ENCODE measurements at regions not wholly inside any gene's neighbourhood (a gene's known extent, or its start where the extent isn't known, plus 50 kb on each side); places are given as distances from the start of the nearest gene placed in this dataset.

DNA sequence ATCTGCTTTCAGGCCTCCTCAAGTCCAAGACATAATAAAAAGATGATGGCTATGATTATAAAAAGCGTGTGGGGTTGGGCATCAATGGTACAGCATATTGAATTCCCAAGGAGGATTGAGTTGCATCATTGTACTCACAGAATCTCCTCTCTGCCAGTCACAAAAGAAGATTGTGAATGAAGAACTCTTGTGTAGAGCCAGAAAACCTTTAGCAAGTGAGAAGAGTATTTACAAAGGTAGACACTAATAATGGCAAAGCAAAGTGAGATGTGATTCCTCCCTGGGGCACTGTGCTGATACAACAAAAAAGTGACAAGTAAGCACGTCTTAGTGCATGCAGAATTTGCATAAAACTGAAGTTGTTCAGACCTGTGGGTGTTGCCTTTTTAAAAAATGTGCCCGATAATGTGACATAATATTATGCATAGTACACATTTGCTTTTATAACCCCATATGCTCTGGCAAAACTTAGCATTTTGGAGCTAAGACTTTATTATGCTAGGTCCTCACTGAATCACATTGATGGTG is 291.2 kb upstream of the TBC1D5 start:
- H3K27me3 ChIP-seq (ENCODE audit: insufficient read depth, low read length) = no peaks in the 10 kb centered on the region
- H3K18ac ChIP-seq (ENCODE audit: low read length) = no peak overlapping the region
- no peak overlapping the region for H2BK5ac ChIP-seq (ENCODE audit: low read depth, low read length, poor library complexity)

GRCh38 chr3:18030371-18030870 is 288.0 kb upstream of the TBC1D5 start:
- Histone ChIP-seq H4K91ac (ENCODE audit: low read depth, low read length) (no peak overlapping the region), H3K4me3 (ENCODE audit: low read depth, low read length) (no peak overlapping the region), H3K36me3 (ENCODE audit: control insufficient read depth in 1 of 2, insufficient read depth in 2 of 2, low read length in 2 of 2) (no peaks in the 10 kb centered on the region), H3K9me3 (ENCODE audit: insufficient read depth, low read depth, low read length) (no peaks in the 10 kb centered on the region), H3K27ac (ENCODE audit: low read depth, low read length) (no peak overlapping the region), H2BK5ac (ENCODE audit: low read depth, low read length, poor library complexity) (no peak overlapping the region), H4K12ac (ENCODE audit: low read depth, low read length) (no peak overlapping the region), H3K79me2 (ENCODE audit: control insufficient read depth, insufficient read depth, low read length, poor library complexity) (no peaks in the 10 kb centered on the region), H2AK5ac (ENCODE audit: low read length) (no peak overlapping the region), H2BK12ac (ENCODE audit: low read length) (no peak overlapping the region), H2AFZ (ENCODE audit: insufficient read depth, low read length, poor library complexity) (no peak overlapping the region), H3K4ac (ENCODE audit: low read depth, low read length) (no peak overlapping the region), H3K4me1 (ENCODE audit: control insufficient read depth in 1 of 2, insufficient read depth in 2 of 2, low read length in 2 of 2) (no peaks in the 10 kb centered on the region), H3K18ac (ENCODE audit: low read length) (no peak overlapping the region), H3K23ac (ENCODE audit: low read length) (no peak overlapping the region), H3K79me1 (ENCODE audit: low read length) (no peaks in the 10 kb centered on the region), H2BK120ac (ENCODE audit: insufficient read depth, low read length, poor library complexity) (no peak overlapping the region), H3K4me2 (ENCODE audit: low read length) (no peak overlapping the region), H4K8ac (ENCODE audit: low read depth, low read length) (no peak overlapping the region), H3K27me3 (ENCODE audit: insufficient read depth, low read length) (no peaks in the 10 kb centered on the region), H3K14ac (ENCODE audit: low read length) (no peak overlapping the region), H3K9ac (ENCODE audit: low read length) (no peak overlapping the region)
- WGBS (ENCODE audit: extremely low coverage, insufficient coverage, insufficient read length) = no CpG with 5 or more reads among the region's 8 CpGs
- peak in 1 of 2 donors; percentile 65 for DNase-seq

More for the DNA sequence above, 291.2 kb upstream of the TBC1D5 start:
- no peaks in the 10 kb centered on the region for H3K79me1 ChIP-seq (ENCODE audit: low read length)
- H2AFZ ChIP-seq (ENCODE audit: insufficient read depth, low read length, poor library complexity) = no peak overlapping the region
- no peak overlapping the region for H3K23ac ChIP-seq (ENCODE audit: low read length)
- H3K36me3 ChIP-seq (ENCODE audit: control insufficient read depth in 1 of 2, insufficient read depth in 2 of 2, low read length in 2 of 2) = no peaks in the 10 kb centered on the region
- H2BK12ac ChIP-seq (ENCODE audit: low read length) = no peak overlapping the region
- no peak overlapping the region for H2BK120ac ChIP-seq (ENCODE audit: insufficient read depth, low read length, poor library complexity)
- no peak overlapping the region for H4K91ac ChIP-seq (ENCODE audit: low read depth, low read length)
- no CpG with 5 or more reads among the region's 3 CpGs for WGBS (ENCODE audit: extremely low coverage, insufficient coverage, insufficient read length)
- H4K8ac ChIP-seq (ENCODE audit: low read depth, low read length) = no peak overlapping the region
- no peak overlapping the region for H3K4me2 ChIP-seq (ENCODE audit: low read length)
- H3K4me1 ChIP-seq (ENCODE audit: control insufficient read depth in 1 of 2, insufficient read depth in 2 of 2, low read length in 2 of 2) = no peaks in the 10 kb centered on the region
- H3K9me3 ChIP-seq (ENCODE audit: insufficient read depth, low read depth, low read length) = no peaks in the 10 kb centered on the region
- H3K4ac ChIP-seq (ENCODE audit: low read depth, low read length) = no peak overlapping the region
- H3K79me2 ChIP-seq (ENCODE audit: control insufficient read depth, insufficient read depth, low read length, poor library complexity) = no peaks in the 10 kb centered on the region
- H2AK5ac ChIP-seq (ENCODE audit: low read length) = no peak overlapping the region
- DNase-seq = no peak
- no peak overlapping the region for H3K4me3 ChIP-seq (ENCODE audit: low read depth, low read length)
- no peak overlapping the region for H3K14ac ChIP-seq (ENCODE audit: low read length)
- H3K9ac ChIP-seq (ENCODE audit: low read length) = no peak overlapping the region
- no peak overlapping the region for H3K27ac ChIP-seq (ENCODE audit: low read depth, low read length)
- no peak overlapping the region for H4K12ac ChIP-seq (ENCODE audit: low read depth, low read length)

DNA sequence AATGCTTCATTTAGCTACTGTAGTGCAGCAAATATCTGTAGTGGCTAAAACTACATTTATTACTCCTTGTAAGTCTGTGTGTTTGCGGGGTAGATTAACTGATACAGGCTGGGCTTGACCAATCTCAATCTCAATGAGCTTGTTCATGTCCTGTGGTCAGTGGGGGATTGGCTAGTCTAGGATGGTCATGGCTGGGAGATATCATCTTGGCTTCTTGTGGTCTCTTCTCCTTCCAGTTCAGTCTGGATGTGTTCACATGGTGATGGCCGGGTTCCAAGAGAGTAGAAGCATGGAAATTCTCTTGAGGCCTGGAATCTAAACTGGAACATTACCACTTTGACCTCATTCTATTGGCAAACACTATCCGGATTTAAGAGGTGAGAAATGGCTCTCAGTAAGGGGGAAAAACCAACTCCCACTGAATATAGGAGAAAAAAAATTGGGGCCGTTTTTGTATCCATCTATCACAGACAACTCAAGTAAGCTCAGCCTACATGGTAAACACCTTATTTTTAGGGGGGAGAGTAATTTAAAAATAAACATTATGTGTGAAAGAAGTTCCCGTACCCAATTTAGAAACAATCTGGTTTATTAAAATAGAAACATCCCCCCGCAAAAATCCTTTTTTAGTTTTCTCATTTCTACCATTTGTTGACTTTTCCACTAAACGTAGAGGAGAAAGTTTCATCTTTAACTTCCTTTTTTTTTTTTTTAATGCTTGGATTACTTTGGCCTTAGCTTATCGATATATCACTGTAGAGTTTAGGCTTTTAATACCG is 284.9 kb upstream of the TBC1D5 start:
- Histone ChIP-seq H3K4me2 (ENCODE audit: low read length) (no peak overlapping the region), H2AK5ac (ENCODE audit: low read length) (no peak overlapping the region), H3K36me3 (ENCODE audit: control insufficient read depth in 1 of 2, insufficient read depth in 2 of 2, low read length in 2 of 2) (no peaks in the 10 kb centered on the region), H3K27ac (ENCODE audit: low read depth, low read length) (no peak overlapping the region), H3K23ac (ENCODE audit: low read length) (no peak overlapping the region), H3K9me3 (ENCODE audit: insufficient read depth, low read depth, low read length) (no peaks in the 10 kb centered on the region), H3K4ac (ENCODE audit: low read depth, low read length) (no peak overlapping the region), H2BK12ac (ENCODE audit: low read length) (no peak overlapping the region), H3K79me2 (ENCODE audit: control insufficient read depth, insufficient read depth, low read length, poor library complexity) (no peaks in the 10 kb centered on the region), H2BK5ac (ENCODE audit: low read depth, low read length, poor library complexity) (no peak overlapping the region), H2BK120ac (ENCODE audit: insufficient read depth, low read length, poor library complexity) (no peak overlapping the region), H4K91ac (ENCODE audit: low read depth, low read length) (no peak overlapping the region), H3K27me3 (ENCODE audit: insufficient read depth, low read length) (no peaks in the 10 kb centered on the region), H2AFZ (ENCODE audit: insufficient read depth, low read length, poor library complexity) (no peak overlapping the region), H4K12ac (ENCODE audit: low read depth, low read length) (no peak overlapping the region), H3K79me1 (ENCODE audit: low read length) (no peaks in the 10 kb centered on the region), H3K14ac (ENCODE audit: low read length) (no peak overlapping the region), H3K4me1 (ENCODE audit: control insufficient read depth in 1 of 2, insufficient read depth in 2 of 2, low read length in 2 of 2) (no peaks in the 10 kb centered on the region), H4K8ac (ENCODE audit: low read depth, low read length) (no peak overlapping the region), H3K9ac (ENCODE audit: low read length) (no peak overlapping the region), H3K4me3 (ENCODE audit: low read depth, low read length) (no peak overlapping the region), H3K18ac (ENCODE audit: low read length) (no peak overlapping the region)
- no CpG with 5 or more reads among the region's 9 CpGs for WGBS (ENCODE audit: extremely low coverage, insufficient coverage, insufficient read length)
- DNase-seq = no peak

- Histone ChIP-seq H2BK120ac (ENCODE audit: insufficient read depth, low read length, poor library complexity) (no peak overlapping the region), H3K79me1 (ENCODE audit: low read length) (no peaks in the 10 kb centered on the region), H3K18ac (ENCODE audit: low read length) (no peak overlapping the region), H3K36me3 (ENCODE audit: control insufficient read depth in 1 of 2, insufficient read depth in 2 of 2, low read length in 2 of 2) (no peaks in the 10 kb centered on the region), H4K12ac (ENCODE audit: low read depth, low read length) (no peak overlapping the region), H3K4me1 (ENCODE audit: control insufficient read depth in 1 of 2, insufficient read depth in 2 of 2, low read length in 2 of 2) (no peaks in the 10 kb centered on the region), H3K14ac (ENCODE audit: low read length) (no peak overlapping the region), H2BK12ac (ENCODE audit: low read length) (no peak overlapping the region), H3K9ac (ENCODE audit: low read length) (no peak overlapping the region), H2BK5ac (ENCODE audit: low read depth, low read length, poor library complexity) (no peak overlapping the region), H2AK5ac (ENCODE audit: low read length) (no peak overlapping the region), H4K8ac (ENCODE audit: low read depth, low read length) (no peak overlapping the region), H3K79me2 (ENCODE audit: control insufficient read depth, insufficient read depth, low read length, poor library complexity) (no peaks in the 10 kb centered on the region), H3K27ac (ENCODE audit: low read depth, low read length) (no peak overlapping the region), H3K4ac (ENCODE audit: low read depth, low read length) (no peak overlapping the region), H3K27me3 (ENCODE audit: insufficient read depth, low read length) (no peaks in the 10 kb centered on the region), H3K4me2 (ENCODE audit: low read length) (no peak overlapping the region), H3K9me3 (ENCODE audit: insufficient read depth, low read depth, low read length) (no peaks in the 10 kb centered on the region), H3K4me3 (ENCODE audit: low read depth, low read length) (no peak overlapping the region), H2AFZ (ENCODE audit: insufficient read depth, low read length, poor library complexity) (no peak overlapping the region), H3K23ac (ENCODE audit: low read length) (no peak overlapping the region), H4K91ac (ENCODE audit: low read depth, low read length) (no peak overlapping the region)
- DNase-seq = no peak
- no CpG with 5 or more reads among the region's 3 CpGs for WGBS (ENCODE audit: extremely low coverage, insufficient coverage, insufficient read length)
Observed at GRCh38 chr3:18024715-18025114, 282.3 kb upstream of the TBC1D5 start.
